ENCODE measurements at regions not wholly inside any gene's neighbourhood (a gene's known extent, or its start where the extent isn't known, plus 50 kb on each side); places are given as distances from the start of the nearest gene placed in this dataset.
"Not testable (repeated sequence)": the region's sequence is repeated elsewhere in the genome, so short reads cannot be mapped to it uniquely, and the experiment has no call there.

DNA sequence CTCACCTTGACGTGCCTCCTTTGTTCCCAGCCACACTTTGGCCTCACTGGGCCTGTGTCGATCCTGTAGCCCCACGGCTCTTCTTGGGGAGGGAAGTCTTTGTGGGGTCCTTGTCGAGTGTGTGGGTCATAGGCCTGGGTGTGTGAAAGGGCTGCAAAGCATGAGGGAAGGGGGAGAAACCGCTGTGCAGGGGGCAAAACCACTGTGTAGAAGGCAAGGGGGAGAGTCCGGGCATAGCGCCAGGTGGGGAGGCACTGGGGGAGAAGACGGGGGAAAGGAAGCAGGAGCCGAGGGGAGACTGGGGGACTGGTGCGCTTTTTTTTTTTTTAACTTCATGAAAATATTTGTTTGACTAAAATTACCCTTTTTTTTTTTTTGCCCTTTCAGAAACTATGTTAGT lies 65.1 kb upstream of the RASD2 start:
- no peak for DNase-seq

DNA sequence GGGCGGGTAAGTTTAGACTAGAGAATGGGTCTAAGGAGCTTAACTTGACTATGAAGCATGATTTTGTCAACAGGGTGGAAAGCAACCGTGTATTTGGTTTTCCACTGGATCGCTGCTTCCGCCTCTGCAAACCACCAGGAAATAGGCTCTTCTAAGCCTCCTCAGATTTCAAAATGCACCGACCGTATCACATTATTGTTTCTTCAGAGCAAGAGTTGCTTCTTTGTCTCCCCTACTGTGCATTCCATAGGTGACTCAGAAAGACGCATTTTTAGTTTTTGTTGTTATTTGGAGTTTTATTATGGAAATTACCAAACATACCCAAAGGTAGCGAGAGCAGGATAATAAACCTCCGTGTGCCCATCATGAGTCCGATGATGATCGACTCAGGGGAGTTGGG lies 64.3 kb upstream of the RASD2 start:
- DNase-seq, result no peak

DNA sequence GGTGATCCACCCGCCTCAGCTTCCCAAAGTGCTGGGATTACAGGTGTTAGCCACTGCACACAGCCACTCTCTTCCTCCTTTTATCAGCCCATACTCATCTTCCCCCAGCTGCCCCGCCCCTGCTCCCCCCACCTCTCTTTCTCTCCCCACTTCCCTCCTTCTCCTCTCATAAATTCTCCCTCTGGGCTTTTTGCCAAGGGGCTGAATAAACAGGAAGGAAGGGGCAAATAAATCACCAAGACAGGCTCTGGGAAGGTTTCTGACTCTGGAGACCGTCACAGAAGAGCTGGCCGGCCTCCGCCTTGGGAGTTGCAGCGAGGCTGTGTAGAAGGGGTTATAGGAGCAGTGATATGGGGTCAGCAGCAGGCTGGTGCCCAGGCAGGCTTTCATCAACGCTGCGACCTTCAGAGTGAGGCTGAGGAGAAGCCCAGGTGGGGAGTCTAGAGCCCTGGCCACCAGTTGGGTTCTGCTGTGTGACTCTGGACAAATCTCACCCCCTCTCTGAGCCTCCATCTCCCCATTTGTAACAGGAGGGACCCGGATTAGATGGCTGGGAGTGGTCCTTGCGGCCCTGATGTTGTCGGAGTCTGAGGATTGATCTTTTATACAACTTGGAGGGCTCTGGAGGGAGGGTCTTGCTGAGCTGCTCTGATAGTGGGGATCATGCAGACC lies 62.6 kb upstream of the RASD2 start:
- peak; percentile 93 for DNase-seq

DNA sequence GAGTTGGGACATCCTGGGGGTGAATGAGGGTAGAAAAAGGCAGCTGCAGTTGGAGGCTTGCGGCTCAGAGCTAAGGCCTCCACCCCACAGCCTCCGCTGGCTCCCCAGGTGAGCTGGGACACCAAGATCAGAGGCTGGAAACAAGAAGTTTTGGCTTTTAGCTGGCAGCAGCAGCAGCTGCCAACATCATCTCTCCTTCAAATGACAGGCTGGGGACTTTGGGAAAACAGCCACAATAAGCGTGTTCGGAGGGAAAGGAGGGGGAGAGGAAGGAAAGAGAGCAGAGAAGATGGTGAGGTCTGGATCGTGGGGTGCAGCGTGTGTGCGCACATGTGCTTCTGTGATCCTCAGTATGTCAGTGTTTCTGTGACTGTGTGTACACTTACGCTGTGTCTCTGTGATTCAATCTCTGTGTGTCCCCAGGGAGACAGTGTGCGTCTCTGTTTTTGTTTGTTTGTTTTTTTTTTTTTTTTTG lies 62.0 kb upstream of the RASD2 start:
- no peak for DNase-seq

DNA sequence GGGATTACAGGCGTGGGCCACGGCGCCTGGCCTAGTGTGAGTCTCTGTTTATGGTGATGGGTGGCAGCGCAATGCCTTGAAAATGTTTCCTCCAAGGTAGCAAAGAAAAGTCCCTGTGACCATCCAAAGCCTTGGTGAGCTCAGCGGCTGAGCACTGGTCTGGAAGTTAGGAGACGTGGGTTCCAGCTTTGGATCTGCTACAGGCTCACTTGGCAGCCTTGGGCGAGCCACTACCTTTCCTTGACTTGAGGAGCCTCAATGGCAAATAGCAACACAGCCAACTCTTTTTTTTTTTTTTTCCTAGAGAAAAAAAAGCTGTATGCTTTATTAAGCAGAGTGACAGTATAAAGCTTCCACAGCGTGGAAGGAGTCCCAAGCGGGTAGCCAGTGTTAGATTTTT lies 61.3 kb upstream of the RASD2 start:
- no peak for DNase-seq

DNA sequence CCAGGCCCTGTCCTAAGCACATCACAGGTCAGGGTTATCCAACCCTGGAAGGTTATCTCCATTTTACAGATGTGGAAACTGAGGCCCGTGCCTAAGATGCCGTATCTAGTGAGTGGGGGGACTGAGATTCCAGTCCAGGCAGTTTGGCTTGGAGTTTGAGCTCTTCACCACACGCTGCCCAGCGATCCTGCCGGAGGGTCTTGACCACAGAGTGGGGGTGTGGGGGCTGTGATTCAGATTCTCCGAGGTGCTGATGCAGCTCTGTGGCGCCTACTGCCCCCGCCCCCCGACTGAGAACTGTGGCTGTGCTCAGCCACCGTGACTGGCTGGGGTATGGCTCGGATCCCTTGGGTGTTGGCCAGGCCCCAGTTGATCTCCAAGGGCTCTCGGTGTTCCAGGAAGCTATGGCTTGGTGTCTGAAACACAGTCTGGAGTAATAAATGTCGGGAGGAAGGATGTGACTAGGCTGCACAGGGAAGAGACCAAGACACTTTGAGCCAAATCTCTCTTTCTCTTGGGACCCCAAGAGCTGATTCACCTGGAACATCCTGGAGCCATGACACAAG lies 60.6 kb upstream of the RASD2 start:
- DNase-seq, result peak; percentile 27

DNA sequence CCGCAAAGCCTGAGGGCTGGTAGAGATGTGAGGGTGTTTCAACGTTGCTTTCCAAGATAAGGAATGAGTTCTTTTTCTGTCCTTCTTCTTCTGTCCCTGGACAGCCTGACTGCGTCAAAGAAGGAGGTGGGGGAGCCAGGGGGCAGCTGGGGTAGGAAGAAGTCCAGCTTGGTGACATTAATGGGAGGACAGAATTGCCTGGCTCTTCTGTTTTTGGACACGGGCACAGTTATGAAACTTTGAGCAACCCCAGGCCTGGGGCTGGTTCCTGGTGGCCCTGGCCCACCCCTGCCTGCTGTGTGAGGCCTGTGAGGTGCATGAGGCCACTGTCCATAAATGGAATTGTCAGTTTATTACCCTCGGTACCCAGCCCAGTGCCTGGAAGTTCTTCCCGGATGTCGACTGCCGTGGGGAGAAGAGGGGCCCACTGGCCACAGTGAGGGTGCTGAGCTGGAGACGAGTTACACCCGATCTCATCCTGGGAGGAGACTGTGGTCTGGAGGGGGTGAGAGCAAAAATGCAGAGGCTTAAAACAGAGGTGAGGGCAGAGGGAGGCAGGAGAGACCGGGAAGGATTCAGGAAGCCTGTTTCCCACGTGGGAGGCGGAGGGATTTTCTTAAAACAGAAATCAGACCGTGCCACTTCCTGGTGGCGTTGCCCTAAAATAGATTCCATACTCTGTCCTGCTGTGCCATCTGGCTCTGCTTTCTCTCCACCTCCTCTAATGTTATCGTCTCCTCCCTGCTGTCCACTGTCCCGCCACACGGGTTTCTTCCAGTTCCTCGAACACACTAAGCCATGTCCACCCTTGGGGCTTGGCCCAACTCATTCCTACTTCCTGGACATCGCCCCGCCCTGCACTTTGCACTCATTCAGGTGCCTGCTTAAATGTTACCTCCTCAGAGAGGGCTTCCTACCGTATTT lies 59.7 kb upstream of the RASD2 start:
- no peak for DNase-seq

DNA sequence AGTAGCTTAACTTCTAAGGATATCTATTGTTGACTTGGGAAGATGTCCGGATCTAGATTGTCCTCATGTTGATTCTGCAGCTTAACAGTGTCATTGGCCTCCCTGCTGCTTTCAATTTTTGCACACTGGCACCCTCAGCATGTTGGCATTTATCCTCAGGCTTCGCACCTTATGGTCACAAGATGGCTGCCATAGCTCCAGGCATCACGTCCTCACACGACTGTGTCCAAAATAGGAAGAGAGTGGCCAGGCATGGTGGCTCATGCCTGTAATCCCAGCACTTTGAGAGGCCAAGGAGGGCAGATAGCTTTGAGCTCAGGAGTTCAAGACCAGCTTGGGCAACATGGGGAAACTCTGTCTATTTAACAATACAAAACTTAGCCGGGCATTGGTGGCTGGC lies 58.3 kb upstream of the RASD2 start:
- no peak for DNase-seq

DNA sequence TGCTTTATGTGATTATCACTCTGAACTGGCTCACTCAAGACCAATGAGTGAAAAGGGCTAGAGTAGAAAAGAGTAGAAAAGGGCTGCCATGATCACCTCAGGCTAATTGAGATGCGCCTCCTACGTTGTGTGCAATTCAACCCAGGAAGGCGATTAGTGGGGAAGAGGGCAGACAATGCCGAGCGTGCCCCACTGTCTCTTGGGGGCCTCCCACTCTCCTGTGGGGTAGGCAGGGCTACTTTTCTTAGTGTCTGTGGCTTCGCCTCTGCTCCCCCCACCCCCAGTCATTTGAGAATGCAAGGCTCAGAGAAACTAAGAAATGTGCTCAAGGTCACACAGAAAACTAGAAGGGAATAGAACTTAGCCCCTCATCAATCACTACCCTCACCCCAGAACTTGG lies 57.7 kb upstream of the RASD2 start:
- no peak for DNase-seq

DNA sequence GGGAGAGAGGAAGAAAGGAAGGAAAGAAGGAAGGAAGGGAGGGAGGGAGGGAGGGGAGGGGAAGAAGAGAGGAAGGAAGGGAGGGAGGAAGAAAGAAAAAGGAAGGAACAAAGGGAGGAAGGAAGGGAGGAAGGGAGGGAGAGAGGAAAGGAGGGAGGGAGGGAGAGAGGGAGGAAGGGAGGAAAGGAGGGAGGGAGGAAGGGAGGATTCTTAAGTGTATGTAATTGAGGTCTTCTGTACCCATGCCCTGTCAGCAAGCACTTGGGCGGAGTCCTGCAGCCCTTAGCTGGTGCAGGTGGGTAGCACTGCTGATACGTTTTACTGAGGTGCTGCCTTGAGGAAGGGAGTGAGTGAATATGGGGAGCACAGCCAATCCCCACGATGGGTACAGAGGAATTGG lies 56.9 kb upstream of the RASD2 start:
- no peak for DNase-seq

DNA sequence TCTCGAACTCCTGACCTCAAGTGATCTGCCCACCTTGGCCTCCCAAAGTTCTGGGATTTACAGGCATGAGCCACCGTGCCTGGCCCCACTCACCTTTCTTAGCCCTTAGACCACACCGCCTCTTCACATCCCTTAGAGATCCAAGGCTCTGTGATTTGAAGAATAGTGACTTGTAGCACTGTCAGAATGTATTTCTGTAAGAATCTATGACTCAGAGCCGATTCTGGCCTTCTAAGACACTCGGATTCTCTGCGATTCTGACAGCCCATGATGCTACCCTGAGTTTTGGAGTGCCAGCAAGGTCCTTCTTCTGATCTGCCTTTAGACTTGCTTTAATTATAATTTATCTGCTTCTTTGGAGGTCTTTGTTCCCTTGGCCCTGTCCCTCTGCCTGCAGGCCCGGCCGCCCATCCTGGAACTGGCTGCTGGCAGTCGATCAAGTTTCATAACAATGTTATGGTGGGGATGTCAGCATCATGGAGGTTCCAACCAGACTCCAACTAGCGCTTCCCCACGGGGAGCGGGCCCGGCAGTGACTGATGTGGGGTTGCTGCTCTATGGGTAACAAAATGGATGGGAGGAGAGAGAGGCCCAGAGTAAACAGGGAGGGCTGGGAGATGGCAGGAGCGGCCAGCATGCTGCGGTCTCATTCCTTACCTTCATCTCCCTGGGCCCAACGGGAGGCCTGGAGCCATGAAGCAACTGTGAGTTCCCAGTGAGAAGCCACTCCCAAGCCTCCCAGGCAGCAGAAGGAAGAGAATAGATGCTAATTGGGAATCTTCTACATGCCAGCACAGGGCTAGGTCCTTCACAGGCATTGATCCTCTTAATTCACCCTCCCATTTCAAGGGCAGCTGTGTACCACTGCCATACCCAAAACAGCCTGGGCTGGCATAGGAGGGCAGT lies 55.7 kb upstream of the RASD2 start:
- no peak for DNase-seq

DNA sequence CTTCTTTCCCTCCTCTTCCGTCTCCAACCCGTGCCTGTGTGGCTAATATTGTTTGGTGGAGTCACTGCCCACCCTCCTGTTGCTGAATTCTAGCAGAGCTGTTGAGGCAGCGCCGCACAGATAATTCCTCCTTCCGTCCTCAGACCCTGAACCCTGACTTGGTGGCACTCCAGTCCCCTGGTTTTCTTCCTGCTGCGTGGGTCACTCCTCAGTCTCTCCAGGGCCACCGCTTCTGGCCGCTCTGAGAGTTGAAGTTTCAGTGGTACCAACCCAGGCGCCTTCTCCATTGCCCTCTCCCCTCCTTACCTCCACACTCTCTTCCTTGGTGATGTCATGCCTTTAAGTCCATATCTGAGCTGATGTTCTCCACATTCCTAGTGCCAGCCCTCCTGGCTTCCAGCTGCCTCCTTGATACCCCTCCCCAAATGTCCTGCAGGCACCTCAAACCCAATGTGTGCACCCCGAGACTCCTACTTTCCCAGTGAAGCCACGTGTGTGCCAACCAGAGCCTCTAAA lies 54.5 kb upstream of the RASD2 start:
- DNase-seq, result no peak

DNA sequence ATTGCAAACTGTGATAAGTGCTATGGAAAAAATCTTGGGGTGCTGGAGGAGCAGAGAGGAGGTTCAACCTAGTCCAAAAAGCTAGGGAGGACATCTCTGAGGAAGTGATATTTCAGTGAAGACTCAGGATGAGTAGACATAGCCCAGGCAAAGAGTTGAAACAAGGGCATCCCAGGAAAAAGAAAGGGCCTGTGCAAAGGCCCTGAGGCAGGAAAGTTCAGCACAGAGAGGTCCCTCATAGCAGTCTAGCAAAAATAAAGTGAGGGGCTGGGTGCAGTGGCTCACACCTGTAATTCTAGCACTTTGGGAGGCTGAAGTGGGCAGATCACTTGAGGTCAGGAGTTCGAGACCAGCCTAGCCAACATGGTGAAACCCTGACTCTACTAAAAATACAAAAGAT lies 53.0 kb upstream of the RASD2 start:
- not testable (repeated sequence) for DNase-seq

DNA sequence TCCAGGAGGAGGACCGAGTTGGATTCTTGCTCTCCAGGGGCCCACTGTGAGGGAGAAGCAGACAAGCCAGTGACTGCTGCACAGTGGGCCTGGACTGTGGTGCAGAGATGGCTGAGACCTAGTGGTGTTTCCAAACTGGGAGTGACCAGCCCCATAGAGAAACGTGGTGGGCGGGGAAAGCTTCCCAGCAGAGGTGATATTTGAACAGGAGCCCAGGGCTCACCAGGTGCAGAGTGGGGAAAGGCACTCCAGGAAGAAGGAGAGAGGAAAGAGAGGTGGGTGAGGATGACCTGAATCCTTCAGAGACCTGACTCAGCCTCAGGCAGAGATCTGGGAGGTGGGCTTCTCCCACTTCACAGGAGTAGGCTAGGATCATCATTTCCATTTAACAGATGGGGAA lies 52.1 kb upstream of the RASD2 start:
- no peak for DNase-seq

DNA sequence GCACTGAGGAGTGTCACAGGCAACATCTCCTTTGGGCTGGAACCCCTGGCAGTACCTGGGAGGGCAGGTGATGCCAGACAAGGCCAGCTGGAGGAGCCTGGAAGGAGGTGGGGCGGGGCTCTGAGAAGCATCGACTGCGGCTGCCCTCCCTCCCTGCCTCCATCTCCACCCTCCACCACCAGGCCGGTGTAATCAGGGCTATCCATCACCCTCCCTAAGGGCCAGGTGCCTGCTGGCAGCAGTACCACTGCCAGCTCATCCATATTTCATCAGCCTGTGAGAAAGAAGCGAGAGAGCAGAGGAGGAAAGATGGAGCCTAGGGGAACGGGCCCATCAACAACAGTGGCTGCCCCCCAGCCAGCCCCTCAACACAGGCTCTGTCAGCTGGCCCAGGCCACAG lies 51.4 kb upstream of the RASD2 start:
- DNase-seq, result peak; percentile 42

Measured in NCI-H1092 (cell line).